Muscle of back (tissue), 3 donors: ENCODE measurements at regions not wholly inside any gene's neighbourhood (a gene's known extent, or its start where the extent isn't known, plus 50 kb on each side); places are given as distances from the start of the nearest gene placed in this dataset.

Experiments
- DNase-seq, 3 donors: peaks; one replicate each; pipeline versions ENCODE4 v3.0.0 to v3.0.0-alpha.2; 2013

GRCh38 chr3:147846854-147847478 lies 437.8 kb downstream of the ZIC1 start:
- no peak for DNase-seq

GRCh38 chr3:147851062-147851461 lies 441.9 kb downstream of the ZIC1 start:
- DNase-seq = no peak

- DNase-seq = no peak
These were observed 445.4 kb downstream of the ZIC1 start for GRCh38 chr3:147854542-147854941.

GRCh38 chr3:147864754-147865354 lies 455.7 kb downstream of the ZIC1 start:
- DNase-seq = no peak

- no peak for DNase-seq
These were observed 457.4 kb downstream of the ZIC1 start for GRCh38 chr3:147866561-147866960.

GRCh38 chr3:147872568-147872967 lies 463.4 kb downstream of the ZIC1 start:
- no peak for DNase-seq

GRCh38 chr3:147875498-147875897 lies 466.3 kb downstream of the ZIC1 start:
- no peak for DNase-seq

GRCh38 chr3:147881933-147882332 lies 472.8 kb downstream of the ZIC1 start:
- DNase-seq = no peak

- no peak for DNase-seq
These were observed 477.7 kb downstream of the ZIC1 start for GRCh38 chr3:147886879-147887278.

GRCh38 chr3:147887797-147888196 lies 478.6 kb downstream of the ZIC1 start:
- DNase-seq = no peak

GRCh38 chr3:147890114-147890513 lies 480.9 kb downstream of the ZIC1 start:
- DNase-seq = no peak

- no peak for DNase-seq
These were observed 486.3 kb downstream of the ZIC1 start for GRCh38 chr3:147895509-147895908.

GRCh38 chr3:147900851-147901250 lies 491.7 kb downstream of the ZIC1 start:
- no peak for DNase-seq

- DNase-seq = peak in 2 of 3 donors; percentile 8 to 20
These were observed 493.9 kb downstream of the ZIC1 start for GRCh38 chr3:147903026-147903425.

GRCh38 chr3:147904421-147904820 lies 495.3 kb downstream of the ZIC1 start:
- no peak for DNase-seq

GRCh38 chr3:147906285-147906684 lies 497.1 kb downstream of the ZIC1 start:
- no peak for DNase-seq

GRCh38 chr3:147914532-147914931 lies 505.4 kb downstream of the ZIC1 start:
- DNase-seq = no peak

GRCh38 chr3:147915057-147915456 lies 505.9 kb downstream of the ZIC1 start:
- no peak for DNase-seq

- no peak for DNase-seq
These were observed 510.3 kb downstream of the ZIC1 start for GRCh38 chr3:147919496-147919895.

GRCh38 chr3:147921051-147921450 lies 511.9 kb downstream of the ZIC1 start:
- DNase-seq = peak in 2 of 3 donors; percentile 45 to 74

- no peak for DNase-seq
These were observed 515.6 kb downstream of the ZIC1 start for GRCh38 chr3:147924755-147925154.

- DNase-seq = no peak
These were observed 516.1 kb downstream of the ZIC1 start for GRCh38 chr3:147925272-147925671.

- no peak for DNase-seq
These were observed 521.2 kb downstream of the ZIC1 start for GRCh38 chr3:147930232-147930807.
